Prostate gland (tissue), 2 donors: ENCODE measurements at regions not wholly inside any gene's neighbourhood (a gene's known extent, or its start where the extent isn't known, plus 50 kb on each side); places are given as distances from the start of the nearest gene placed in this dataset.

Experiments
- DNase-seq: peaks from one replicate; pipeline ENCODE4 v3.0.0-alpha.2; 2019; ENCODE audit warnings: low spot score
- H3K27ac ChIP-seq, 2 donors: fragments of 200-600 bp; sonication (generic); 2 replicates each; pipeline ENCODE4 v1.5.1; 2017 to 2019
- H3K27me3 ChIP-seq: fragments of 200-600 bp; sonication (generic); replicated peaks from 2 replicates; pipeline ENCODE4 v1.5.1; 2019; ENCODE audit not compliant: insufficient read depth
- H3K36me3 ChIP-seq, 2 donors: fragments of 200-600 bp; sonication (generic); 1 replicate in 1 of 2; 2 replicates in 1 of 2; pipeline versions ENCODE4 v1.5.1 to v1.8.1; 2017 to 2019
- H3K4me1 ChIP-seq: fragments of 200-600 bp; sonication (generic); replicated peaks from 2 replicates; pipeline ENCODE4 v1.5.1; 2019
- H3K4me3 ChIP-seq, 2 donors: fragments of 200-600 bp; sonication (generic); 2 replicates each; pipeline ENCODE4 v1.5.1; 2017 to 2019
- H3K9me3 ChIP-seq: fragments of 200-600 bp; sonication (generic); 2 replicates; pipeline ENCODE4 v1.5.1; 2017
- CTCF ChIP-seq, 4 experiments: fragments of 200-600 bp in 2 of 4; fragments of 450-650 bp in 2 of 4; sonication (generic) in 2 of 4; IDR thresholded peaks; 1 replicate in 3 of 4; 2 replicates in 1 of 4; pipeline ENCODE4 v1.5.1; 2016 to 2019; ENCODE audit warnings: antibody characterized with exemption in 4 of 4, mild to moderate bottlenecking in 2 of 4, moderate library complexity in 2 of 4
- POLR2A ChIP-seq: fragments of 450-650 bp; IDR thresholded peaks from one replicate; pipeline ENCODE4 v1.6.1; 2016; ENCODE audit warnings: antibody characterized with exemption, mild to moderate bottlenecking
- POLR2AphosphoS5 ChIP-seq: sonication (generic); formaldehyde crosslinking; IDR thresholded peaks from one replicate; pipeline ENCODE4 v1.6.1; 2017; ENCODE audit warnings: antibody characterized with exemption
- WGBS: methylation state at CpG from one replicate; pipeline ENCODE4 v1.1.5; 2018; 5-methylcytosine and 5-hydroxymethylcytosine counted together
- intact Hi-C: fragments of 100-400 bp; cut with DNase I; formaldehyde crosslinking; loops from one replicate; pipeline ENCODE4 v1.14.2; 2022

DNA sequence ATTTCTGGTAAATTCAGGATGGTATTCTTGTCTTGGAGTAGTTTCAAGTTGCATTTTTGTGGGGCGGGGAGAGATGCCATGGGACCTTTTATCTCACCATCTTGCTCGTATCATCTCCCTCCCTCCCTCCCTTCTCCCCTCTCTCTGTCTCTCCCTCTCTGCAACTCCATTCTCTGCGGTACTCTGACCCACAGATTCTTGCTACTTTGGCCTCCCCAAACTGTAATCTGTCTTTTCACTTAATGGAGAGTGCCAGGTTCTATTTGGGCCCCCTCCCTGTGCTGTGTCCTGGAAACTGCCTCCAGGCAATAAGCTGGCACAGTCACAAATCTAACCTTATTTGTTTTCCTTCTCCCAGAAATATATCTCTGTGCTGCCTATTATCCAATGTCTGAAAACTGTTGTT lies 175.2 kb downstream of the PAWR start:
- H3K9me3 ChIP-seq: no peaks in the 10 kb centered on the region
- no peaks in the 10 kb centered on the region for H3K4me1 ChIP-seq
- 44% methylated on average over 3 of the region's 3 CpGs for WGBS
- TF ChIP-seq CTCF (IDR thresholded peaks at IDR 0.05) (no peak), POLR2AphosphoS5 (no peak), POLR2A (no peak)
- no peaks in the 10 kb centered on the region for H3K36me3 ChIP-seq
- H3K27me3 ChIP-seq: no peaks in the 10 kb centered on the region
- intact Hi-C loops: no loop called here
- no peak for DNase-seq
- H3K27ac ChIP-seq: no peak overlapping the region
- no peak overlapping the region for H3K4me3 ChIP-seq

DNA sequence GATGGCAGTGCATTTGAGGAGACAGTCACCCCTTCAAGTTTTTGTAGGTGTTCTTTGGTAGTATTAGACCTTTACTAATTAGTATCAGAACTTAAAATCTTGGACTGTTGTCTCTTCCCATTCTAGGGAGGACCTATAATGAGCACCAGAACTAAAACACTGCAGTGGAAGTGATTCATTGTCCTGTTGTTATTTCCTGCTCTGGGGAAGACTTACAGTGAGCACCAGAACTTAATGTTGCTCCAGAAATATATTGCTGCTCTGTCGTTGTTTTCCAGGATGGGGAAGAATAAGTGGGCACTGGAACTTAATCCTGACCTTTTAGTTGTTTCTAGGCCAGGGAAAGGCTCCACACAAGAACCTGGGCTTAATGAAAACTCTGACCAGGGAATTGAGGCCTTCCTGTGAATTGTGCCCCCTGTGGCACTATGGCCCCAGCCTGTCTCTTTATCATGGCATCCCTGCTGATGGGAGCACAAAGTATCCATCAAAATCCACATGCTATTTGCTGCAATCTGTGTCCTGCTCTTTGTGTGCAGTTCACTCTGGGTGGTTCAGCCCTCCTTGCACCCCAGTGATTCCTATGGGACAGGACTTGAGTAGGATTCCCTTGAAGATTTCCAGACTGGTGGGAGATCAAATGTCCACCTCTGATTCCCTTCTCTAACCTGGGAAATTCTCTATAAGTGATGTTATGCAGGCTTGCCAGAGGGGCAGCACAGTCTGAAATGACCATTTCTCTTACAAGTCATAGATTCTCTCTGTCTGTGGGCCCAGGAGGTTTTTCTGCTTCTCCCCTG lies 175.8 kb downstream of the PAWR start:
- no peak overlapping the region for H3K4me3 ChIP-seq
- no peaks in the 10 kb centered on the region for H3K9me3 ChIP-seq
- 74% methylated on average over 1 of the region's 1 CpG for WGBS
- H3K36me3 ChIP-seq: no peaks in the 10 kb centered on the region
- no peak for DNase-seq
- no peak for TF ChIP-seq POLR2A
- no peak for TF ChIP-seq CTCF (IDR thresholded peaks at IDR 0.05)
- no peak for TF ChIP-seq POLR2AphosphoS5
- H3K4me1 ChIP-seq: no peaks in the 10 kb centered on the region
- intact Hi-C loops: no loop called here
- H3K27me3 ChIP-seq: no peaks in the 10 kb centered on the region
- no peak overlapping the region for H3K27ac ChIP-seq

DNA sequence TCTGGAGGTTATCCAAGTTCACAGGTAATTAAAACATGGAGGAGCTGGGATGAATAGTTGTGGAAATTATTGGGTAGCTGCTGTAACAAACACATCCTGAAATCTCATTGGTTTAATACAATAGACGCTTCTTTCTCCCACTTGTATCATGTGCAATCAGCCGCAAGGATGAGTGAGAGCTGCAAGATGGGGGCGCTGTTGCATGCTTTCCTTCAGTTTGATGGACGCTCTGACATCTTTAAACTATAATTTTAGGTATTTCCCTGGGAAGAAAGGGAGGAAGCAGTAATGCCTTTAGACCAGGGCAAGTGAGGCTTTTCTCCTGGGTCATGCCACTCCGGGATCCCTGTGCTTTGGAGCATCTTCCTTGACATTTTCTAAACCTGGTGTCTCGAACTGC lies 178.7 kb downstream of the PAWR start:
- H3K27ac ChIP-seq: no peak overlapping the region
- DNase-seq: no peak
- H3K36me3 ChIP-seq: no peaks in the 10 kb centered on the region
- no peaks in the 10 kb centered on the region for H3K4me1 ChIP-seq
- no peaks in the 10 kb centered on the region for H3K9me3 ChIP-seq
- no peak overlapping the region for H3K4me3 ChIP-seq
- 86% methylated on average over 6 of the region's 6 CpGs for WGBS
- H3K27me3 ChIP-seq: no peaks in the 10 kb centered on the region
- intact Hi-C loops: no loop called here
- TF ChIP-seq CTCF (IDR thresholded peaks at IDR 0.05) (no peak), POLR2A (no peak), POLR2AphosphoS5 (no peak)

DNA sequence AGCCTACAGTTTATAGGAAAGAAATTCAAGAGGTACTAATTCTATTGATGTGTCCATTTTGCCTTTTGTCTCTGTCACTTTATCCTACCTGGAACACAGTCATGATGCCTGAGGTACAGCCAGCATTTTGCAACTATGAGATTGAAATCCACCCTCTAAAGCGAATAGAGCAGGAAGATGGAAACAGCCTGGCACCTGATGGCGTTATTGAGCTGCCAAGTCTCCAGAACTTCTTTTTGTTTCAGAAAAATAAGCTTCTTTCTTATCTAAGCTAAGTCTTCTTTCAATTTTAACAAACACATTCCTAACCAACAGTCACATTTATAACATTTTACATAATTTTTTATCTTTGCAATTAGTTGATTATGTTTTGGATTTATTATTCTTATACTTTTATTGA lies 182.1 kb downstream of the PAWR start:
- Histone ChIP-seq H3K9me3 (no peaks in the 10 kb centered on the region), H3K27ac (peak overlapping the region in 1 of 2 donors; percentile 10), H3K27me3 (no peaks in the 10 kb centered on the region), H3K36me3 (no peaks in the 10 kb centered on the region), H3K4me1 (no peaks in the 10 kb centered on the region), H3K4me3 (no peak overlapping the region)
- 59% methylated on average over 2 of the region's 2 CpGs for WGBS
- no peak for DNase-seq
- intact Hi-C loops: no loop called here
- no peak for TF ChIP-seq CTCF (IDR thresholded peaks at IDR 0.05)
- no peak for TF ChIP-seq POLR2A
- TF ChIP-seq POLR2AphosphoS5: no peak
